ENCODE measurements at regions not wholly inside any gene's neighbourhood (a gene's known extent, or its start where the extent isn't known, plus 50 kb on each side); places are given as distances from the start of the nearest gene placed in this dataset.

DNA sequence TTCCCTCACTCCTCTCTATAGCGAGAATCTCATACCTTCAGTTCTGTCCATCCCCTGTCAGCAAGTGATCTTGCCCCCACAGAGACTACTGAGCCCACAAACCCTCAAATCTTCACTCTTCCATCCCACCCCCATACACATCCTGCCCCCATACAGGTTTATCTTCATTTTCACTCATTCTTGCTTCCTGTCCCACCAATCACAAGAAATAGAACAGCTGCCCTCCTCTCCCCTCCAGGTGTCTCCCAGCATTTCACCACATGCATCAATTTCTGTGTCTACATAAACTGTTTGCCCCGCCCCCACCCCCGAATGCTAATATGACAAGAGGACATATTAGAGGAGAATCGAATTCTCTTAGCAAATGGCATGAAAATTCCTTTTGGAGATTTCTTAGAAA is 54.9 kb upstream of the CARMIL1 start (continued):
- TF ChIP-seq, protein P1, sequence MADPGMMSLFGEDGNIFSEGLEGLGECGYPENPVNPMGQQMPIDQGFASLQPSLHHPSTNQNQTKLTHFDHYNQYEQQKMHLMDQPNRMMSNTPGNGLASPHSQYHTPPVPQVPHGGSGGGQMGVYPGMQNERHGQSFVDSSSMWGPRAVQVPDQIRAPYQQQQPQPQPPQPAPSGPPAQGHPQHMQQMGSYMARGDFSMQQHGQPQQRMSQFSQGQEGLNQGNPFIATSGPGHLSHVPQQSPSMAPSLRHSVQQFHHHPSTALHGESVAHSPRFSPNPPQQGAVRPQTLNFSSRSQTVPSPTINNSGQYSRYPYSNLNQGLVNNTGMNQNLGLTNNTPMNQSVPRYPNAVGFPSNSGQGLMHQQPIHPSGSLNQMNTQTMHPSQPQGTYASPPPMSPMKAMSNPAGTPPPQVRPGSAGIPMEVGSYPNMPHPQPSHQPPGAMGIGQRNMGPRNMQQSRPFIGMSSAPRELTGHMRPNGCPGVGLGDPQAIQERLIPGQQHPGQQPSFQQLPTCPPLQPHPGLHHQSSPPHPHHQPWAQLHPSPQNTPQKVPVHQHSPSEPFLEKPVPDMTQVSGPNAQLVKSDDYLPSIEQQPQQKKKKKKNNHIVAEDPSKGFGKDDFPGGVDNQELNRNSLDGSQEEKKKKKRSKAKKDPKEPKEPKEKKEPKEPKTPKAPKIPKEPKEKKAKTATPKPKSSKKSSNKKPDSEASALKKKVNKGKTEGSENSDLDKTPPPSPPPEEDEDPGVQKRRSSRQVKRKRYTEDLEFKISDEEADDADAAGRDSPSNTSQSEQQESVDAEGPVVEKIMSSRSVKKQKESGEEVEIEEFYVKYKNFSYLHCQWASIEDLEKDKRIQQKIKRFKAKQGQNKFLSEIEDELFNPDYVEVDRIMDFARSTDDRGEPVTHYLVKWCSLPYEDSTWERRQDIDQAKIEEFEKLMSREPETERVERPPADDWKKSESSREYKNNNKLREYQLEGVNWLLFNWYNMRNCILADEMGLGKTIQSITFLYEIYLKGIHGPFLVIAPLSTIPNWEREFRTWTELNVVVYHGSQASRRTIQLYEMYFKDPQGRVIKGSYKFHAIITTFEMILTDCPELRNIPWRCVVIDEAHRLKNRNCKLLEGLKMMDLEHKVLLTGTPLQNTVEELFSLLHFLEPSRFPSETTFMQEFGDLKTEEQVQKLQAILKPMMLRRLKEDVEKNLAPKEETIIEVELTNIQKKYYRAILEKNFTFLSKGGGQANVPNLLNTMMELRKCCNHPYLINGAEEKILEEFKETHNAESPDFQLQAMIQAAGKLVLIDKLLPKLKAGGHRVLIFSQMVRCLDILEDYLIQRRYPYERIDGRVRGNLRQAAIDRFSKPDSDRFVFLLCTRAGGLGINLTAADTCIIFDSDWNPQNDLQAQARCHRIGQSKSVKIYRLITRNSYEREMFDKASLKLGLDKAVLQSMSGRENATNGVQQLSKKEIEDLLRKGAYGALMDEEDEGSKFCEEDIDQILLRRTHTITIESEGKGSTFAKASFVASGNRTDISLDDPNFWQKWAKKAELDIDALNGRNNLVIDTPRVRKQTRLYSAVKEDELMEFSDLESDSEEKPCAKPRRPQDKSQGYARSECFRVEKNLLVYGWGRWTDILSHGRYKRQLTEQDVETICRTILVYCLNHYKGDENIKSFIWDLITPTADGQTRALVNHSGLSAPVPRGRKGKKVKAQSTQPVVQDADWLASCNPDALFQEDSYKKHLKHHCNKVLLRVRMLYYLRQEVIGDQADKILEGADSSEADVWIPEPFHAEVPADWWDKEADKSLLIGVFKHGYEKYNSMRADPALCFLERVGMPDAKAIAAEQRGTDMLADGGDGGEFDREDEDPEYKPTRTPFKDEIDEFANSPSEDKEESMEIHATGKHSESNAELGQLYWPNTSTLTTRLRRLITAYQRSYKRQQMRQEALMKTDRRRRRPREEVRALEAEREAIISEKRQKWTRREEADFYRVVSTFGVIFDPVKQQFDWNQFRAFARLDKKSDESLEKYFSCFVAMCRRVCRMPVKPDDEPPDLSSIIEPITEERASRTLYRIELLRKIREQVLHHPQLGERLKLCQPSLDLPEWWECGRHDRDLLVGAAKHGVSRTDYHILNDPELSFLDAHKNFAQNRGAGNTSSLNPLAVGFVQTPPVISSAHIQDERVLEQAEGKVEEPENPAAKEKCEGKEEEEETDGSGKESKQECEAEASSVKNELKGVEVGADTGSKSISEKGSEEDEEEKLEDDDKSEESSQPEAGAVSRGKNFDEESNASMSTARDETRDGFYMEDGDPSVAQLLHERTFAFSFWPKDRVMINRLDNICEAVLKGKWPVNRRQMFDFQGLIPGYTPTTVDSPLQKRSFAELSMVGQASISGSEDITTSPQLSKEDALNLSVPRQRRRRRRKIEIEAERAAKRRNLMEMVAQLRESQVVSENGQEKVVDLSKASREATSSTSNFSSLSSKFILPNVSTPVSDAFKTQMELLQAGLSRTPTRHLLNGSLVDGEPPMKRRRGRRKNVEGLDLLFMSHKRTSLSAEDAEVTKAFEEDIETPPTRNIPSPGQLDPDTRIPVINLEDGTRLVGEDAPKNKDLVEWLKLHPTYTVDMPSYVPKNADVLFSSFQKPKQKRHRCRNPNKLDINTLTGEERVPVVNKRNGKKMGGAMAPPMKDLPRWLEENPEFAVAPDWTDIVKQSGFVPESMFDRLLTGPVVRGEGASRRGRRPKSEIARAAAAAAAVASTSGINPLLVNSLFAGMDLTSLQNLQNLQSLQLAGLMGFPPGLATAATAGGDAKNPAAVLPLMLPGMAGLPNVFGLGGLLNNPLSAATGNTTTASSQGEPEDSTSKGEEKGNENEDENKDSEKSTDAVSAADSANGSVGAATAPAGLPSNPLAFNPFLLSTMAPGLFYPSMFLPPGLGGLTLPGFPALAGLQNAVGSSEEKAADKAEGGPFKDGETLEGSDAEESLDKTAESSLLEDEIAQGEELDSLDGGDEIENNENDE (IDR thresholded peaks at IDR 0.05; ENCODE audit: insufficient replicate concordance, low read length): no peak
- TF ChIP-seq TEAD4 (IDR thresholded peaks at IDR 0.05; ENCODE audit: low read depth, low read length) (no peak), CTBP2 (IDR thresholded peaks at IDR 0.05; ENCODE audit: borderline replicate concordance, insufficient read depth, insufficient read length, low read length) (no peak), RFX5 (IDR thresholded peaks at IDR 0.05; ENCODE audit: borderline replicate concordance, low read depth, low read length) (no peak)

Data from H1 (cell line).